HL-60 (cell line): ENCODE measurements at regions not wholly inside any gene's neighbourhood (a gene's known extent, or its start where the extent isn't known, plus 50 kb on each side); places are given as distances from the start of the nearest gene placed in this dataset.

Experiments
- GABPA ChIP-seq: IDR thresholded peaks from 2 replicates; pipeline ENCODE4 v1.6.1; 2012; ENCODE audit warnings: low read depth
- POLR2AphosphoS5 ChIP-seq: IDR thresholded peaks from 2 replicates; pipeline ENCODE4 v1.6.1; 2012; ENCODE audit warnings: low read depth
- REST ChIP-seq: IDR thresholded peaks from 2 replicates; pipeline ENCODE4 v1.6.1; 2012; ENCODE audit warnings: low read depth; ENCODE audit not compliant: insufficient replicate concordance
- SPI1 ChIP-seq: IDR thresholded peaks from 2 replicates; pipeline ENCODE4 v1.6.1; 2012; ENCODE audit warnings: low read depth, mild to moderate bottlenecking, borderline replicate concordance
- TF ChIP-seq, protein P1 (sequence below): IDR thresholded peaks from one replicate; pipeline ENCODE4 v1.5.1; 2011; ENCODE audit warnings: low read length, control low read depth, inconsistent platforms; ENCODE audit not compliant: insufficient read depth

GRCh38 chr6:74936886-74937285, 269.0 kb downstream of the COL12A1 start:
- TF ChIP-seq, protein P1, sequence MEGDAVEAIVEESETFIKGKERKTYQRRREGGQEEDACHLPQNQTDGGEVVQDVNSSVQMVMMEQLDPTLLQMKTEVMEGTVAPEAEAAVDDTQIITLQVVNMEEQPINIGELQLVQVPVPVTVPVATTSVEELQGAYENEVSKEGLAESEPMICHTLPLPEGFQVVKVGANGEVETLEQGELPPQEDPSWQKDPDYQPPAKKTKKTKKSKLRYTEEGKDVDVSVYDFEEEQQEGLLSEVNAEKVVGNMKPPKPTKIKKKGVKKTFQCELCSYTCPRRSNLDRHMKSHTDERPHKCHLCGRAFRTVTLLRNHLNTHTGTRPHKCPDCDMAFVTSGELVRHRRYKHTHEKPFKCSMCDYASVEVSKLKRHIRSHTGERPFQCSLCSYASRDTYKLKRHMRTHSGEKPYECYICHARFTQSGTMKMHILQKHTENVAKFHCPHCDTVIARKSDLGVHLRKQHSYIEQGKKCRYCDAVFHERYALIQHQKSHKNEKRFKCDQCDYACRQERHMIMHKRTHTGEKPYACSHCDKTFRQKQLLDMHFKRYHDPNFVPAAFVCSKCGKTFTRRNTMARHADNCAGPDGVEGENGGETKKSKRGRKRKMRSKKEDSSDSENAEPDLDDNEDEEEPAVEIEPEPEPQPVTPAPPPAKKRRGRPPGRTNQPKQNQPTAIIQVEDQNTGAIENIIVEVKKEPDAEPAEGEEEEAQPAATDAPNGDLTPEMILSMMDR: no peak
- no peak for TF ChIP-seq REST
- no peak for TF ChIP-seq POLR2AphosphoS5
- TF ChIP-seq GABPA: no peak
- TF ChIP-seq SPI1: no peak
